Neural progenitor cell (in vitro differentiated cells): ENCODE measurements at regions not wholly inside any gene's neighbourhood (a gene's known extent, or its start where the extent isn't known, plus 50 kb on each side); places are given as distances from the start of the nearest gene placed in this dataset.

Experiments used
- DNase-seq: peaks from one replicate; pipeline ENCODE4 v3.0.0-alpha.2; 2016; ENCODE audit warnings: low spot score
- H2AFZ ChIP-seq: fragments of 200-600 bp; sonication (generic); replicated peaks from 2 replicates; pipeline ENCODE4 v1.6.1; 2016; ENCODE audit warnings: antibody characterized with exemption
- H3F3A ChIP-seq: fragments of 200-600 bp; sonication (generic); 2 replicates; pipeline ENCODE4 v1.6.1; 2016; ENCODE audit warnings: antibody characterized with exemption, low read depth
- H3K27ac ChIP-seq: fragments of 200-600 bp; sonication (generic); 2 replicates; pipeline ENCODE4 v1.5.1; 2016; ENCODE audit warnings: mild to moderate bottlenecking
- H3K27me3 ChIP-seq: fragments of 200-600 bp; sonication (generic); 2 replicates; pipeline ENCODE4 v1.6.1; 2016; ENCODE audit warnings: mild to moderate bottlenecking, moderate library complexity
- H3K36me3 ChIP-seq: fragments of 200-600 bp; sonication (generic); 2 replicates; pipeline ENCODE4 v1.5.1; 2016
- H3K4me1 ChIP-seq: fragments of 200-600 bp; sonication (generic); 2 replicates; pipeline ENCODE4 v1.6.1; 2016; ENCODE audit warnings: mixed run types
- H3K4me2 ChIP-seq: fragments of 200-600 bp; sonication (generic); 2 replicates; pipeline ENCODE4 v1.6.1; 2016
- H3K4me3 ChIP-seq: fragments of 200-600 bp; sonication (generic); 2 replicates; pipeline ENCODE4 v1.5.1; 2016
- H3K79me2 ChIP-seq: fragments of 200-600 bp; sonication (generic); 2 replicates; pipeline ENCODE4 v1.6.1; 2016; ENCODE audit warnings: low read depth
- H3K9ac ChIP-seq: fragments of 200-600 bp; sonication (generic); 2 replicates; pipeline ENCODE4 v1.6.1; 2016
- H3K9me3 ChIP-seq: fragments of 200-600 bp; sonication (generic); 2 replicates; pipeline ENCODE4 v1.5.1; 2016; ENCODE audit warnings: low read depth
- H4K20me1 ChIP-seq: fragments of 200-600 bp; sonication (generic); 2 replicates; pipeline ENCODE4 v1.6.1; 2016; ENCODE audit warnings: low read depth
- H3K27ac Mint-ChIP-seq: 3 replicates; pipeline ENCODE4 v1.8.0; 2021; ENCODE audit warnings: mixed read lengths
- H3K27me3 Mint-ChIP-seq: 2 replicates; pipeline ENCODE4 v1.8.0; 2022; ENCODE audit warnings: low read depth, mild to moderate bottlenecking, inconsistent platforms, moderate library complexity, mixed read lengths; ENCODE audit not compliant: insufficient read depth
- H3K36me3 Mint-ChIP-seq: 3 replicates; pipeline ENCODE4 v1.8.0; 2021; ENCODE audit warnings: mixed read lengths
- H3K4me1 Mint-ChIP-seq: 3 replicates; pipeline ENCODE4 v1.8.0; 2021; ENCODE audit warnings: mixed read lengths
- H3K4me3 Mint-ChIP-seq: 3 replicates; pipeline ENCODE4 v1.8.0; 2021; ENCODE audit warnings: mild to moderate bottlenecking, moderate library complexity, mixed read lengths
- H3K9me3 Mint-ChIP-seq: 3 replicates; pipeline ENCODE4 v1.8.0; 2020; ENCODE audit warnings: mixed read lengths
- CTCF ChIP-seq: fragments of 200-600 bp; sonication (generic); IDR thresholded peaks from 2 replicates; pipeline ENCODE4 v1.5.1; 2017; ENCODE audit warnings: antibody characterized with exemption, mild to moderate bottlenecking
- EZH2 ChIP-seq: fragments of 200-600 bp; sonication (generic); IDR thresholded peaks from 2 replicates; pipeline ENCODE4 v1.6.1; 2017; ENCODE audit warnings: antibody characterized with exemption, mild to moderate bottlenecking, moderate library complexity
- EZH2phosphoT487 ChIP-seq: fragments of 200-600 bp; sonication (generic); IDR thresholded peaks from 2 replicates; pipeline ENCODE4 v1.6.1; 2017; ENCODE audit warnings: antibody characterized with exemption

DNA sequence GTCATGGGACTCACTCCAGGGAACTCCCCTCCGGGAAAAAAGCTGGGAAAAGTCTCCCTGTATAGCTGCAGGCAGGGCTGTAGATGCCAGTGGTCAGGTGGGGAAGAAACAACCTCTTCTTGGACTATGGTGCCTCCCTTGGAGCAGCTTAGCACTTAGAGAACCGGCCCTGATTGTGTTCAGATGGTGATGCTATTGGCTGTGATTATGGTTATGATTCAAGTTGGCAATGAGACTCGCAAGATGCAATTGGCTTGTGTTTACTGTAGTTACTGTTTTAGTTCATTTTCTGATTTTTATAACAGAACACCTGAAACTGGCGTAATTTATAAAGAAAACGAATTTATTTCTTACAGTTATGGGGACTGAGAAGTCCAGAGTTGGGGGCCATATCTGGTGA is 80.9 kb upstream of the ADRA1D start:
- H3F3A ChIP-seq: no peaks in the 10 kb centered on the region
- no peak overlapping the region for H3K4me3 ChIP-seq
- no peaks in the 10 kb centered on the region for H3K9me3 ChIP-seq
- H3K27me3 ChIP-seq: no peaks in the 10 kb centered on the region
- H3K4me1 Mint-ChIP-seq: peaks cover 3% of the 10 kb centered on the region
- no peaks in the 10 kb centered on the region for H3K36me3 ChIP-seq
- no peak overlapping the region for H3K27ac Mint-ChIP-seq
- DNase-seq: no peak
- H3K27ac ChIP-seq: no peak overlapping the region
- H3K36me3 Mint-ChIP-seq: no peaks in the 10 kb centered on the region
- H3K9ac ChIP-seq: no peak overlapping the region
- H3K9me3 Mint-ChIP-seq: peaks cover 7% of the 10 kb centered on the region
- no peak overlapping the region for H3K4me2 ChIP-seq
- no peak overlapping the region for H3K4me3 Mint-ChIP-seq
- TF ChIP-seq EZH2phosphoT487 (no peak), CTCF (no peak), EZH2 (no peak)
- H3K4me1 ChIP-seq: no peaks in the 10 kb centered on the region
- no peak overlapping the region for H2AFZ ChIP-seq
- H3K27me3 Mint-ChIP-seq: no peaks in the 10 kb centered on the region
- no peaks in the 10 kb centered on the region for H4K20me1 ChIP-seq
- H3K79me2 ChIP-seq: no peaks in the 10 kb centered on the region

DNA sequence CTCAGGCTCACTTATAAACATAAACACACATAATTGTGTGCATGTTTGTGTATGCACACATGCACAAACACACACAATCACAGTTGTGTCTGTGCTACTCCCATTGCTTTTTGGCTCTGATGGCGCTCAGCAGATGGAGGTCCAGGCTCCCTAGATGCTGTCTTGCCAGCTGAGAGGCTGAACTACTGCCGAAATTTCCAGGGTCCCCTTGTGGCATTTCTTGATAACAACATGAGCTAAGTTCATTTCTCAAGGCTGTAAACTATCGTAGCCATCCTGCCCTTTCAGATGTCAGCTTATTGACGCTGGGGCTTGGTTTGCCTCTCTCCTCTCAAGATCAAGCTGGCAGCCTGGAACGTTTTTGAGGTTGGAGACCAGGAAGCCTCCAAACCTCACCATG is 80.1 kb upstream of the ADRA1D start:
- Mint-ChIP-seq H3K27me3 (no peaks in the 10 kb centered on the region), H3K4me3 (no peak overlapping the region), H3K4me1 (peaks cover 3% of the 10 kb centered on the region), H3K9me3 (peaks cover 7% of the 10 kb centered on the region), H3K36me3 (no peaks in the 10 kb centered on the region), H3K27ac (no peak overlapping the region)
- DNase-seq: no peak
- Histone ChIP-seq H2AFZ (no peak overlapping the region), H3K36me3 (no peaks in the 10 kb centered on the region), H3K79me2 (no peaks in the 10 kb centered on the region), H3K27me3 (no peaks in the 10 kb centered on the region), H3K27ac (no peak overlapping the region), H4K20me1 (no peaks in the 10 kb centered on the region), H3K9me3 (no peaks in the 10 kb centered on the region), H3K4me1 (no peaks in the 10 kb centered on the region), H3K9ac (no peak overlapping the region), H3K4me3 (no peak overlapping the region), H3K4me2 (no peak overlapping the region), H3F3A (no peaks in the 10 kb centered on the region)
- TF ChIP-seq CTCF: no peak
- TF ChIP-seq EZH2phosphoT487: no peak
- TF ChIP-seq EZH2: no peak

- Histone ChIP-seq H3F3A (no peaks in the 10 kb centered on the region), H3K4me3 (no peak overlapping the region), H3K36me3 (no peaks in the 10 kb centered on the region), H3K79me2 (no peaks in the 10 kb centered on the region), H3K9ac (no peak overlapping the region), H4K20me1 (no peaks in the 10 kb centered on the region), H3K4me2 (no peak overlapping the region), H3K27ac (no peak overlapping the region), H2AFZ (no peak overlapping the region), H3K9me3 (no peaks in the 10 kb centered on the region), H3K27me3 (no peaks in the 10 kb centered on the region), H3K4me1 (no peaks in the 10 kb centered on the region)
- Mint-ChIP-seq H3K4me1 (peaks cover 3% of the 10 kb centered on the region), H3K36me3 (no peaks in the 10 kb centered on the region), H3K9me3 (peaks cover 7% of the 10 kb centered on the region), H3K27ac (no peak overlapping the region), H3K27me3 (peaks cover 3% of the 10 kb centered on the region), H3K4me3 (no peak overlapping the region)
- no peak for DNase-seq
- TF ChIP-seq CTCF: no peak
- no peak for TF ChIP-seq EZH2
- TF ChIP-seq EZH2phosphoT487: no peak
Observed at GRCh38 chr20:4328541-4328940, 79.5 kb upstream of the ADRA1D start.

GRCh38 chr20:4327956-4328355 is 78.9 kb upstream of the ADRA1D start:
- peaks cover 7% of the 10 kb centered on the region for H3K9me3 Mint-ChIP-seq
- H3K4me1 Mint-ChIP-seq: peaks cover 3% of the 10 kb centered on the region
- no peaks in the 10 kb centered on the region for H3K27me3 ChIP-seq
- H4K20me1 ChIP-seq: no peaks in the 10 kb centered on the region
- H3K27ac Mint-ChIP-seq: no peak overlapping the region
- no peaks in the 10 kb centered on the region for H3K9me3 ChIP-seq
- no peak overlapping the region for H3K4me3 Mint-ChIP-seq
- no peak overlapping the region for H3K4me2 ChIP-seq
- no peak overlapping the region for H3K4me3 ChIP-seq
- peaks cover 3% of the 10 kb centered on the region for H3K27me3 Mint-ChIP-seq
- H3K27ac ChIP-seq: no peak overlapping the region
- H3K9ac ChIP-seq: no peak overlapping the region
- H3K36me3 Mint-ChIP-seq: no peaks in the 10 kb centered on the region
- H3K36me3 ChIP-seq: no peaks in the 10 kb centered on the region
- no peak overlapping the region for H2AFZ ChIP-seq
- DNase-seq: no peak
- no peaks in the 10 kb centered on the region for H3K79me2 ChIP-seq
- H3F3A ChIP-seq: no peaks in the 10 kb centered on the region
- H3K4me1 ChIP-seq: no peaks in the 10 kb centered on the region
- no peak for TF ChIP-seq CTCF
- TF ChIP-seq EZH2: no peak
- TF ChIP-seq EZH2phosphoT487: no peak
